ENCODE measurements at regions not wholly inside any gene's neighbourhood (a gene's known extent, or its start where the extent isn't known, plus 50 kb on each side); places are given as distances from the start of the nearest gene placed in this dataset.

DNA sequence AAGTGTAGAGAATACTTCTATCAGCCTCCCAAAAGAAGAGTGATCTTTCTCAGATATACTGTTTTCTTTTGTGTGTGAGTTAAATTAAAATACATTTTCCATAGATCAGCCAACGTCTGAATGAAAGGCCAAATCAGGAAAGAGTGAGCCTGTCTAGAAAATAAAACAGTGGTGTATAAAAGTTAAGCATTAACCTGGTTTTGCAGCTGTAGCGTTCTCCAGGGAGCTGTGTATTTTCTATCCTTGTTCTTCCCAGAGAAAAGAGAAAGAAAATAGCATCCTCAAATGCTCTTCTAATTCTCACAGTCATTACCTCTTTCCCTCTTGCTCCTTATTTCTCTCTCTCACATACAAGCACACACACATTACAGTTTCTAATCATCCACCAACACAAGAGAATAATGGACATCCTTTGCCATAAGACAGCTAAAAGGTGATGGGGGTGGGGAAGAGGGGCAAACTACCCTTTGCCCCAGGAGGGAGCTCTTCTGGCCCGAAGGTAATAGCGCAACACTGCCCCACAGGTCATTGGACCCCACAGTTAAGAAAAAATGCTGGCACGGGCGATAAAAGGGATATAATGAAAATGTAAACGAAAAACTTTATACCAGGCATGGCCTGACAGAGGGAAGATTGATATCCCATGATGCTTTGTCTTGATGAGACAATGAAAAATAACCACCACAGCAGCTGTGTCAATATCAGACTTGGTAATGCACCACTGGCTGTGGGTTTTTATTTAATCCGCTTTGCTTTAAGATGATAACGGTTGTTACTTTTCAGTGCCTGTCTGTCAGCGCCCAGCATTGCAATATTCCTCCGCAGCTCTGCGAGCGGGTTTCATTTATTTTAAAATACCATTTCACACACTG is 150.3 kb downstream of the NUF2 start:
- H3K9me1 ChIP-seq (ENCODE audit: control insufficient read depth, insufficient read depth, low read length), result no peaks in the 10 kb centered on the region
- no peak overlapping the region for H3K27ac ChIP-seq (ENCODE audit: extremely low read depth, low read depth, low read length)
- H3K9ac ChIP-seq (ENCODE audit: insufficient read depth in 1 of 2, low read depth in 2 of 2, low read length in 2 of 2), result no peak overlapping the region
- no peaks in the 10 kb centered on the region for H4K20me1 ChIP-seq (replicated peaks; ENCODE audit: control insufficient read depth, insufficient read depth, low read length)
- under 1% methylated on average over 13 of the region's 13 CpGs for WGBS (ENCODE audit: insufficient coverage, low coverage, missing lambda C conversion rate)
- no peaks in the 10 kb centered on the region for H3K79me2 ChIP-seq (ENCODE audit: control insufficient read depth, insufficient read depth, low read length)
- in situ Hi-C loops (cut with MboI) (no loop called here), intact Hi-C loops (cut with micrococcal nuclease) (no loop called here)
- no peaks in the 10 kb centered on the region for H3K27me3 ChIP-seq (ENCODE audit: control insufficient read depth in 2 of 2, insufficient read depth in 2 of 2, low read length in 2 of 2)
- no peaks in the 10 kb centered on the region for H3K36me3 ChIP-seq (ENCODE audit: control insufficient read depth, insufficient read depth, low read length)
- no peak overlapping the region for H3K4me3 ChIP-seq
- no TSS peak for BruUV-seq (replicated peaks)
- no peak for DNase-seq (ENCODE audit: extremely low read depth in 1 of 4, low spot score in 3 of 4)
- H2AFZ ChIP-seq (ENCODE audit: low read depth, low read length), result no peak overlapping the region
- no peaks in the 10 kb centered on the region for H3K9me3 ChIP-seq (replicated peaks; ENCODE audit: control insufficient read depth, insufficient read depth, low read depth, low read length)
- H3K4me2 ChIP-seq (ENCODE audit: insufficient read depth, low read length), result no peak overlapping the region
- FAIRE-seq, result no peak
- ChIA-PET CTCF (ENCODE audit: low intra/inter-chr PET ratio) (no interaction called here), POLR2A (interaction anchor here (0.7 kb wide), 1 partner anchor 27 kb away, joined by 3 read pairs; no protein-coding TSS in a partner anchor)
- no peaks in the 10 kb centered on the region for H3K4me1 ChIP-seq (replicated peaks in 1 of 2; ENCODE audit: control insufficient read depth in 2 of 2, insufficient read depth in 2 of 2, low read length in 2 of 2)
- ATAC-seq, result no peak
- TF ChIP-seq, protein P1, sequence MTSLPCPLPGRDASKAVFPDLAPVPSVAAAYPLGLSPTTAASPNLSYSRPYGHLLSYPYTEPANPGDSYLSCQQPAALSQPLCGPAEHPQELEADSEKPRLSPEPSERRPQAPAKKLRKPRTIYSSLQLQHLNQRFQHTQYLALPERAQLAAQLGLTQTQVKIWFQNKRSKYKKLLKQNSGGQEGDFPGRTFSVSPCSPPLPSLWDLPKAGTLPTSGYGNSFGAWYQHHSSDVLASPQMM (CRISPR knock-in tag; IDR thresholded peaks at IDR 0.05), result no peak
- TF ChIP-seq YBX1 (IDR thresholded peaks at IDR 0.05) (no peak), ZBTB17 (CRISPR knock-in tag; IDR thresholded peaks at IDR 0.05) (no peak), PRPF4 (IDR thresholded peaks at IDR 0.05; ENCODE audit: insufficient read depth, low read depth, low read length, poor library complexity, severe bottlenecking) (no peak), FOXJ2 (tag; IDR thresholded peaks at IDR 0.05) (no peak), CEBPB (tag; IDR thresholded peaks at IDR 0.05) (no peak), ARID2 (IDR thresholded peaks at IDR 0.05) (no peak), CXXC5 (CRISPR knock-in tag; IDR thresholded peaks at IDR 0.05) (no peak), MBD2 (IDR thresholded peaks at IDR 0.05; ENCODE audit: borderline replicate concordance, low read depth) (no peak), HSF4 (CRISPR knock-in tag; IDR thresholded peaks at IDR 0.05; ENCODE audit: borderline replicate concordance) (no peak), HNRNPLL (IDR thresholded peaks at IDR 0.05; ENCODE audit: low read depth, low read length, poor library complexity, severe bottlenecking) (no peak), MCM3 (IDR thresholded peaks at IDR 0.05) (no peak)
- TF ChIP-seq, protein P2, sequence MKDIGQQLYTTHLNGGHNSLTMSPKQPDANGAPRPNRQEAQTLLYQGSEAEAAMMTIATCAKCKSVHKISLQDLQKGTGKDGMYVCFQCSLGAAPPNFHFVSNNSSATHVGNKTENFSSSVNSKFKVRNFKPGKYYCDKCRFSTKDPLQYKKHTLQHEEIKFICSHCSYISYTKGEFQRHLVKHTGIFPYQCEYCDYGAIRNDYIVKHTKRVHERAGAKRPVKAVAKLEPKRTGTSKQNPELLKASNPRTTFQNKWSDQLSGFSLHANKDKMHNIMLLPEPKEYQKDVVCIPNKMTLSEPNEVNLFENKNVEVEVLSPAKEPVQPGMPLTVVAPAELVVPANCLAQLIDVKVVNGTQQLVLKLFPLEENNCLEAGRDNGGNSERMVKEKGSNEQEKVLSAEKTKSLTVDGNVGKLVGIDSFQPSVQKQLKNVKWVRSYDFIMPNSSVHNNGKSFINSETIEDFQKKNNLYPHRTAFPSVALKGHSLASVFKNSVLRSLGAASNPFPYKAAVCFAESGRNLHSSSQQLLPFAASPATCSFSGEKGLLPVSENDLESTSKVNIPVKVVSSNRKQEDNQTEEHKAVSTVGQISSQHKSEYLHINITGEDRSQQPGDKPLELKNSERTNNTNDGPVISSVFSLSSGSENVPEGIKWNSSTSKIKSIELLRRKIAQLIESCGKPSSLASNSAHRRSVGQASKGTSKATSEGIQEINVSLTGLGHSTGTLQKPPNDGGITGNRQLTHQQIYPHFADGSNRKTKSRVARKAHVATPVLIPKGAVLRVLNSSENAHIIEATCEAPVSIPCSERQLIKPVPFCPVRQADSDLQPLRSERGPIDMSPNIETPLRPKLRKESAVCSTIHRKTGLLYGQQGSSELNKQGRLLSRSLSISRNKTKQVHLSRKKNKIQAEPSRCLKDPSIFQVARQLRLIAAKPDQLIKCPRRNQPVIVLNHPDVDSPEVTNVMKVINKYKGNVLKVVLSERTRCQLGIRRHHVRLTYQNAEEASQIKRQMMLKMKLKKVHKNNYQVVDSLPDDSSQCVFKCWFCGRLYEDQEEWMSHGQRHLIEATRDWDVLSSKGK (CRISPR knock-in tag; IDR thresholded peaks at IDR 0.05), result no peak
- TF ChIP-seq, protein P3, sequence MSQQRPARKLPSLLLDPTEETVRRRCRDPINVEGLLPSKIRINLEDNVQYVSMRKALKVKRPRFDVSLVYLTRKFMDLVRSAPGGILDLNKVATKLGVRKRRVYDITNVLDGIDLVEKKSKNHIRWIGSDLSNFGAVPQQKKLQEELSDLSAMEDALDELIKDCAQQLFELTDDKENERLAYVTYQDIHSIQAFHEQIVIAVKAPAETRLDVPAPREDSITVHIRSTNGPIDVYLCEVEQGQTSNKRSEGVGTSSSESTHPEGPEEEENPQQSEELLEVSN (IDR thresholded peaks at IDR 0.05; ENCODE audit: borderline replicate concordance in 1 of 2, extremely low read depth in 1 of 2, insufficient read depth in 1 of 2, insufficient read length in 1 of 2, low read depth in 1 of 2, low read length in 1 of 2, poor library complexity in 1 of 2, severe bottlenecking in 1 of 2), result no peak
- TF ChIP-seq, protein P4, sequence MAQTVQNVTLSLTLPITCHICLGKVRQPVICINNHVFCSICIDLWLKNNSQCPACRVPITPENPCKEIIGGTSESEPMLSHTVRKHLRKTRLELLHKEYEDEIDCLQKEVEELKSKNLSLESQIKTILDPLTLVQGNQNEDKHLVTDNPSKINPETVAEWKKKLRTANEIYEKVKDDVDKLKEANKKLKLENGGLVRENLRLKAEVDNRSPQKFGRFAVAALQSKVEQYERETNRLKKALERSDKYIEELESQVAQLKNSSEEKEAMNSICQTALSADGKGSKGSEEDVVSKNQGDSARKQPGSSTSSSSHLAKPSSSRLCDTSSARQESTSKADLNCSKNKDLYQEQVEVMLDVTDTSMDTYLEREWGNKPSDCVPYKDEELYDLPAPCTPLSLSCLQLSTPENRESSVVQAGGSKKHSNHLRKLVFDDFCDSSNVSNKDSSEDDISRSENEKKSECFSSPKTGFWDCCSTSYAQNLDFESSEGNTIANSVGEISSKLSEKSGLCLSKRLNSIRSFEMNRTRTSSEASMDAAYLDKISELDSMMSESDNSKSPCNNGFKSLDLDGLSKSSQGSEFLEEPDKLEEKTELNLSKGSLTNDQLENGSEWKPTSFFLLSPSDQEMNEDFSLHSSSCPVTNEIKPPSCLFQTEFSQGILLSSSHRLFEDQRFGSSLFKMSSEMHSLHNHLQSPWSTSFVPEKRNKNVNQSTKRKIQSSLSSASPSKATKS (CRISPR knock-in tag; IDR thresholded peaks at IDR 0.05), result no peak

Measured in K562 (cell line).